HCT116 (cell line): ENCODE measurements at regions not wholly inside any gene's neighbourhood (a gene's known extent, or its start where the extent isn't known, plus 50 kb on each side); places are given as distances from the start of the nearest gene placed in this dataset.

Experiments used
- ATAC-seq: fragments of 200-7000 bp; cut with Tn5 transposase; 2 replicates; pipeline ENCODE4 v1.9.1; 2020; ENCODE audit warnings: mild to moderate bottlenecking, moderate library complexity
- BruUV-seq: library from RNA; stranded (reverse); fragments of 400-500 nt; replicated peaks from 2 replicates; lab custom pipeline; 2021; lab: Mats Ljungman, UMichigan
- CTCF ChIA-PET: fragments of 300-600 bp; sonication (Branson Sonifier 250); formaldehyde crosslinking; loops from one replicate; lab custom pipeline; 2021; ENCODE audit warnings: antibody characterized with exemption; lab: Charles Lee
- POLR2A ChIA-PET: fragments of 300-600, 350-600 bp; sonication (Branson Sonifier 250); formaldehyde crosslinking; loops from one replicate; lab custom pipeline; 2021; ENCODE audit warnings: antibody characterized with exemption; lab: Charles Lee
- RAD21 ChIA-PET, 2 experiments: fragments of 300-600 bp; sonication (Branson Sonifier 250); formaldehyde crosslinking; loops; one replicate each; lab custom pipeline; 2023; ENCODE audit warnings: low total read pairs in 2 of 2; ENCODE audit not compliant: uncharacterized antibody in 2 of 2, unreplicated experiment in 2 of 2, low non-redundant PET in 1 of 2; lab: Charles Lee
- DNase-seq: peaks from one replicate; pipeline ENCODE4 v3.0.0-alpha.2; 2010; ENCODE audit warnings: low read depth, low spot score
- H2AFZ ChIP-seq: fragments of 200-600 bp; shearing (Covaris generic), sonication (generic); 2 replicates; pipeline ENCODE4 v1.6.1; 2017; ENCODE audit warnings: low read depth, mixed run types, mixed read lengths, antibody characterized with exemption, low read length; ENCODE audit not compliant: poor library complexity, severe bottlenecking
- H3K27ac ChIP-seq: 2 replicates; pipeline ENCODE4 v1.5.1; 2012; ENCODE audit warnings: low read depth, low read length
- H3K27me3 ChIP-seq: fragments of 200-600 bp; sonication (generic); 2 replicates; pipeline ENCODE4 v1.6.1; 2016; ENCODE audit warnings: mixed run types, low read length, mixed read lengths; ENCODE audit not compliant: insufficient read depth
- H3K36me3 ChIP-seq, 2 experiments: fragments of 200-500 bp in 1 of 2; fragments of 200-600 bp in 1 of 2; sonication (Bioruptor generic) in 1 of 2; sonication (generic) in 1 of 2; 2 replicates each; pipeline versions ENCODE4 v1.5.1 to v1.6.1; 2014 to 2016; ENCODE audit warnings: low read length in 2 of 2, inconsistent platforms in 1 of 2, mixed read lengths in 1 of 2, mixed run types in 1 of 2; ENCODE audit not compliant: insufficient read depth in 2 of 2, control insufficient read depth in 1 of 2
- H3K4me1 ChIP-seq, 2 experiments: fragments of 200-600 bp in 1 of 2; sonication (generic) in 1 of 2; 2 replicates each; pipeline versions ENCODE4 v1.5.1 to v1.6.1; 2012 to 2017; ENCODE audit warnings: low read length in 2 of 2, inconsistent platforms in 1 of 2, mild to moderate bottlenecking in 1 of 2, mixed read lengths in 1 of 2, mixed run types in 1 of 2, moderate library complexity in 1 of 2; ENCODE audit not compliant: insufficient read depth in 2 of 2, control insufficient read depth in 1 of 2
- H3K4me2 ChIP-seq: fragments of 200-600 bp; sonication (generic); 2 replicates; pipeline ENCODE4 v1.6.1; 2017; ENCODE audit warnings: mixed run types, low read length, mixed read lengths
- H3K4me3 ChIP-seq, 2 experiments: fragments of 200-600 bp in 1 of 2; sonication (generic) in 1 of 2; replicated peaks in 1 of 2; 2 replicates each; pipeline ENCODE4 v1.5.1; 2011 to 2016; ENCODE audit warnings: low read length in 2 of 2, control low read depth in 1 of 2, low read depth in 1 of 2, mild to moderate bottlenecking in 1 of 2, mixed read lengths in 1 of 2, mixed run types in 1 of 2
- H3K79me2 ChIP-seq: fragments of 200-600 bp; sonication (generic); 2 replicates; pipeline ENCODE4 v1.6.1; 2017; ENCODE audit warnings: mild to moderate bottlenecking, mixed run types, low read length, moderate library complexity, mixed read lengths; ENCODE audit not compliant: insufficient read depth
- H3K9ac ChIP-seq: fragments of 200-600 bp; sonication (generic); 2 replicates; pipeline ENCODE4 v1.6.1; 2016; ENCODE audit warnings: low read length, mixed read lengths
- H3K9me2 ChIP-seq: fragments of 200-600 bp; sonication (generic), shearing (Covaris generic); 2 replicates; pipeline ENCODE4 v1.6.1; 2017; ENCODE audit warnings: mixed run types, mild to moderate bottlenecking, moderate library complexity; ENCODE audit not compliant: insufficient read depth
- H3K9me3 ChIP-seq, 2 experiments: fragments of 200-500 bp in 1 of 2; fragments of 200-600 bp in 1 of 2; sonication (Bioruptor generic) in 1 of 2; sonication (generic) in 1 of 2; 2 replicates each; pipeline ENCODE4 v1.6.1; 2014 to 2017; ENCODE audit warnings: low read length in 2 of 2, mixed read lengths in 2 of 2, inconsistent platforms in 1 of 2, low read depth in 1 of 2, mild to moderate bottlenecking in 1 of 2, mixed run types in 1 of 2, moderate library complexity in 1 of 2; ENCODE audit not compliant: control insufficient read depth in 1 of 2, insufficient read depth in 1 of 2
- H4K20me1 ChIP-seq: fragments of 200-600 bp; sonication (generic), shearing (Covaris generic); 2 replicates; pipeline ENCODE4 v1.6.1; 2017; ENCODE audit warnings: mixed run types, mild to moderate bottlenecking, moderate library complexity; ENCODE audit not compliant: insufficient read depth
- ATF3 ChIP-seq: IDR thresholded peaks from 2 replicates; pipeline ENCODE4 v1.6.1; 2012
- EGR1 ChIP-seq: IDR thresholded peaks from 2 replicates; pipeline ENCODE4 v1.6.1; 2012; ENCODE audit warnings: low read depth
- ELF1 ChIP-seq: IDR thresholded peaks from 2 replicates; pipeline ENCODE4 v1.6.1; 2012; ENCODE audit warnings: low read depth, borderline replicate concordance
- FOSL1 ChIP-seq: IDR thresholded peaks from 2 replicates; pipeline ENCODE4 v1.6.1; 2012; ENCODE audit warnings: low read depth
- JUND ChIP-seq: IDR thresholded peaks from 2 replicates; pipeline ENCODE4 v1.6.1; 2012
- POLR2A ChIP-seq: IDR thresholded peaks from 2 replicates; pipeline ENCODE4 v1.7.0; 2011; ENCODE audit warnings: borderline replicate concordance; ENCODE audit not compliant: insufficient read depth, insufficient read length; ENCODE audit errors: extremely low read depth
- POLR2AphosphoS5 ChIP-seq: IDR thresholded peaks from 2 replicates; pipeline ENCODE4 v1.6.1; 2011; ENCODE audit warnings: mild to moderate bottlenecking, low read depth, low read length, moderate library complexity
- RAD21 ChIP-seq: IDR thresholded peaks from 2 replicates; pipeline ENCODE4 v1.6.1; 2012; ENCODE audit warnings: low read depth, mild to moderate bottlenecking
- intact Hi-C: fragments of 100-400 bp; cut with micrococcal nuclease; formaldehyde crosslinking; loops from 2 replicates; pipeline ENCODE4 v1.10.0; 2022

GRCh38 chr5:175317872-175318271 is 126.1 kb downstream of the DRD1 start:
- Histone ChIP-seq H3K27ac (no peak overlapping the region), H3K27me3 (peaks cover 14% of the 10 kb centered on the region; the same call in 1 of the 2 replicates), H3K4me2 (no peak overlapping the region), H3K9me3 (no peaks in the 10 kb centered on the region), H2AFZ (no peak overlapping the region), H3K4me3 (no peak overlapping the region), H3K9me2 (no peaks in the 10 kb centered on the region), H3K36me3 (no peaks in the 10 kb centered on the region), H3K4me1 (no peaks in the 10 kb centered on the region), H4K20me1 (no peaks in the 10 kb centered on the region), H3K9ac (no peak overlapping the region), H3K79me2 (no peaks in the 10 kb centered on the region)
- intact Hi-C loops = no loop called here
- TF ChIP-seq RAD21 = no peak
- ChIA-PET CTCF (no interaction called here), RAD21 (no interaction called here), POLR2A (no interaction called here)
- no TSS peak for BruUV-seq
- DNase-seq = no peak
- ATAC-seq = no peak

GRCh38 chr5:175309218-175309810 is 134.7 kb downstream of the DRD1 start:
- Histone ChIP-seq H3K36me3 (no peaks in the 10 kb centered on the region), H4K20me1 (no peaks in the 10 kb centered on the region), H3K27me3 (peaks cover 3% of the 10 kb centered on the region; the same call in 1 of the 2 replicates), H3K9ac (no peak overlapping the region), H3K4me2 (no peak overlapping the region), H3K4me1 (no peaks in the 10 kb centered on the region), H3K27ac (no peak overlapping the region), H2AFZ (no peak overlapping the region), H3K79me2 (no peaks in the 10 kb centered on the region), H3K4me3 (no peak overlapping the region), H3K9me2 (no peaks in the 10 kb centered on the region), H3K9me3 (no peaks in the 10 kb centered on the region)
- no peak for ATAC-seq
- CTCF ChIA-PET = no interaction called here
- intact Hi-C loops = no loop called here
- TF ChIP-seq FOSL1 = no peak
- no peak for TF ChIP-seq ELF1
- no peak for TF ChIP-seq JUND
- no peak for TF ChIP-seq POLR2AphosphoS5
- no peak for TF ChIP-seq ATF3
- no peak for TF ChIP-seq EGR1
- TF ChIP-seq RAD21 = no peak
- TF ChIP-seq POLR2A = no peak
- BruUV-seq = no TSS peak
- POLR2A ChIA-PET = no interaction called here
- no peak for DNase-seq
- RAD21 ChIA-PET = no interaction called here
